Activated CD4-positive, alpha-beta T cell treated with anti-CD3 and anti-CD28 coated beads for 48 hours (primary cell): ENCODE measurements at regions not wholly inside any gene's neighbourhood (a gene's known extent, or its start where the extent isn't known, plus 50 kb on each side); places are given as distances from the start of the nearest gene placed in this dataset.
"Not testable (repeated sequence)": the region's sequence is repeated elsewhere in the genome, so short reads cannot be mapped to it uniquely, and the experiment has no call there.

Source experiments
- DNase-seq: peaks from one replicate; pipeline ENCODE4 v3.0.0-alpha.2; 2020

DNA sequence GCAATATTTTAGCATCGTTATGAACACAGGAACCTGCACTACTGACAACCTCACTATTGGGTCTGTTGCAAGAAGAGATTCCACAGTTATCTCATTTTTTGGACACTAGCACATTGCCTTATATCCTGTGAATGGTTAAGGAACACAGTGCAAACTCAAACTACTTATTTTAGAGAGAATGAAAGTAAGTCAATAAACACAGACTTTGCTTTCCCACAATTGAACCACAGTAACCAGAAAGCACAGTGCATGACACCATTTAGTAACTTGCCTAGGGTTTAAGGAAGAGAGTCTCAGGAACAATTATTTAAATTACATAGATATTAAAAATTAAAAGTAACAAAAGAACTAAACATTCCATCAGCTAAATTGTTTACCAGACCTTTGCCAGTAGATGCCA, 468.8 kb downstream of the ZWINT start:
- no peak for DNase-seq

DNA sequence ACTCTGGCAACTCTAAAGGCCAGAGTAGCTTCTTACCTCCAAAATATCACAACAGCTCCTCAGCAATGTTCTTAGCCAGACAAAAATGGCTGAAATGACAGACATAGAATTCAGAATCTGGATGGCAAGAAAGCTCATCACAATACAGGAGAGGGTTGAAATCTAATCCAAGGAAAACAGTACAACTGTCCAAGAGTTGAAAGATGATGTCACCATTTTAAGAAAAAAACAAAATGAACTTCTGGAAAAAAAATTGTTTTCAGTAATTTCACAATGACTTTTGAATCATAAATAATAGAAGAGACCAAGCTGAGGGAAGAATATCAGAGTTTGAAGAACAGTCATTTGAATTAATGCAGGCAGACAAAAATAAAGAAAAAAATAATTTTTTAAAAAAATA, 479.5 kb downstream of the ZWINT start:
- no peak for DNase-seq

DNA sequence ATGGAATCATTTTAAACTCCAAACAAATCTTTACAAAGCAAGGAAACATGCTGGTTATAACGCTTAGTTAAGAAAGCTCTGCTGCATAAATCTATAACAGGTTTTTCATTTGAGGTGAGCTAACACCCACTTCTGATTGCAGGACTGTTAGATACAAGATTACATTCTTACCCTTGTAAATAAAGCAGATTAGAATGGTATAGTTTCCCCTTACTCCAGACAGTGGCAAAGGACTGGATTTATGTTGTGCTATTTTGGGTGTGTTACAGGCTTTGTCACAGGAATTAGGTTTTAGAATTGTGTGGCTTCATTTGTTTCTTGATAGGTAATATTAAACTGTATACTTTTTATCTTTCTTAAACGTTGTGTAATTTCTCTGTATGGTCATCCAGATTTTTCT, 487.6 kb downstream of the ZWINT start:
- no peak for DNase-seq

DNA sequence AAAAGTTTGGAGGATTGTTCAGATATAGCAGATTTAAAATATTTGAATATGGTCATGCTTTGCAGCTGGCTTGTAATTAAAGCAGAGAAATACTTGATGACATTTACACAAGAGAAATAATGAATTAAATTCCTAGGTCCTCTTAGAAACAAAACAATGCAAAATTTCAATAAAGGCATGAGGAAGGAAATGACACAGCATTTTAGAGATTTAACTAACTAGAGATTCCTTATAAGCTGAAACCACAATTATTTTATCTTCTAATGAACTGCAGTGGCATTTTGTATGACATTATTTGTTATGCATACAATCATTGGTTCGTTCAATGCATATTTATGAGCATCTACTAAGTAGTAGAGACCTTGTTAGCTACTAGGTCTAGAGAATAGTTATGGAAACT, 490.9 kb downstream of the ZWINT start:
- DNase-seq, result no peak

DNA sequence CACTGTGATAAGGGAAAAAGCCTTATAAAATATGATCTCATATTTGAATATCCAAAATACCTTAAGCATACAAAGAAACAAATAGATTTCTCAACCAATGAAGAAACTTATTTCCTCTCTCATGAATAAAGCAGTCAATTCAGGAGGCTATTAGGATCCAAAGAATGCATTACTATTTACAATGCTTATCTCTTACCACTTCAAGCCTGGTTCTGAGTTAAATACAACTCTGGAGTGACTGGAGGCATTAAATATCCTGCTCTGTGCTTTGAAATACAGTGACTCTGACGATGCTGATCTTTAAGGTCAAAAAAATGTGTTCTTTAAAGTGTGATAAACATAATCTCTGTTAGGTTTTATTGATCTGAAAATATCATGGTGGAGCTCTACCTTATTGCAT, 493.2 kb downstream of the ZWINT start:
- no peak for DNase-seq

DNA sequence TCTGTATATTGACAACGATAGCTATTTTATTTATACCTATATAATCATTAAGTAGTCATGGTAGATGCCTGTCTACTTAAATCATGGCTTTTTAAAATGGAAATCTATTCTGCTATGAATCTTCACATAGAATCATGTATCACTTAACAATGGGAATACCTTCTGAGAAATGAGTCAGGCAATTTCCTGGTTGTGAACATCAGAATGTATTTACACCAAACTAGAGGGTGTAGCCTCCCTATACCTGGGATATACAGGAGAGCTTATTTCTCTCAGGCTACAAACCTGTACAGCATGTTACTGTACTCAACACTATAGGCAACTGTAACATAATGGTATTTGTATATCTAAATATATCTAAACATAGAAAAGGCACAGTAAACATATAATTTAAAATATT, 502.3 kb downstream of the ZWINT start:
- no peak for DNase-seq

DNA sequence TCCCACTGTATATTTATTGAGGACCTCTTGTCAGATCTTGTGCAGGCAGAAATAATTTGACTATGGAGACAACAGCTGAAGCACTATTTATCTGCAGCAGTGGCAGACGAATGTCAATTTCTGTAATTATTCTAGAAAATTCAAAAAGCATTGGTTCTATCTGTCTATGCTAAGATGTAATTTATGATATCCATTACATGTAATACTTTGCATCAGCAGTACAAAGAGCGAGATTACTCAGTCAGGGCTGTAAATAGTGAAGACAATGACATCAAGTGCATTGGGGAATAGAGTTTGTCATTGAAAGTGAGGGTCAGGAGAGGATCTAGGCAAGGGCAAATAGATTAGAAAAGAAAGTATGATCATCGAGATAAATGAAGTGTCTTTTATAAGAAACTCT, 508.2 kb downstream of the ZWINT start:
- DNase-seq, result no peak

DNA sequence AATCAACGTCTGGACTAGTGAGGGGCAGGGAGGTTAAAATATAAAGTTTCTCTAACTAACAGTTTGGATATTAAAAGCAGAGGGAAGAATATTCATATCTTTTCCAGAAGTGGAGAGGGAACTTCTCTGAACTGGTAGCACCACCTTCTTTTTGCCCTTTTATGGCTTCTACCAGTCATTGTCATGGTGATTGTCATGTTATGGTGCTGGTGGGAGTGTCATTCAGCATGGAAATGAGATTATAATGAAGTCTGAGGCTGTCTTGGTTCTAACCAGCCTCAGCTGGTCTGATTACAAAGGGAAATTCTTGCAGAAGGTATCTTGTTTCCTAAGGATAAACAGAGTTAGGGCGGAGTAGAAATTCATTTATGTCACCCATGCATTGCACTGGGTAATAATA, 523.8 kb downstream of the ZWINT start:
- DNase-seq, result no peak

DNA sequence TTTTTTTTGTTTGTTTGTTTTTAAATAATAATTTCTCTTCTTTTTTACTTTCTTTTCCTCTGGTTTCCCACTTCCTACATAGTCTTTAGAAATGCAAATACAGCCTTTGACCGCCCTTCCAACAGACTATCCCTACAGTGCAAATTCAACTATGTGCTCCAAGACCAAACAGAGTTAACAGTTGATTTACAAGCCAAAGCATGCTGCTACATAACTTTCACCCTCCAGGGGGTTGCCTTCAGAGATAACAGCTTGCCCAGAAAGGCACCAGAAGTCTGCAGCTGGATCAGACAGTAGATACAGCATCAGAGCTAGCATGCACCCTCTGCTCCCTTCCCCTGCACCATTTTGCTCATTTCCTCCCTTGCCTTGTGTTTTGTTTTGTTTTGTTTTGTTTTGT, 539.0 kb downstream of the ZWINT start:
- no peak for DNase-seq

DNA sequence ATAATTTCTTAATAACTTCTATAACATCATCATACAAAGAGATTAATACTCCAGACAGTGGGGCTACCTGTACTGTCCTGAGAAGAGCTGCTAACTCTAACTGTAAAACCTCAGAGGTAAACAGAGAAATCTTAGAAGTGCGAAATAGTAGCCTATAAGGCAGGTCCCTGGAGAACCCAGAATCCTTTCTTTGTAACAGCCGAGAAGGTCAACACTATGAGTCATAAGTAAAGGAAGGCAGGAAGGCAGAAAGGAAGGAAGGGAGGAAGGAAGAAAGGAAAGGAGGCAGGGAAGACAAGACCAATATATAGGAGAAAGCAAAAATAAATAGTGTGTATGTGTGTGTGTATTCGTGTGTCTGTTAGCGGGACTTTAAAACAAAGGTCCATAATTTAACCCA, 540.6 kb downstream of the ZWINT start:
- DNase-seq, result no peak

DNA sequence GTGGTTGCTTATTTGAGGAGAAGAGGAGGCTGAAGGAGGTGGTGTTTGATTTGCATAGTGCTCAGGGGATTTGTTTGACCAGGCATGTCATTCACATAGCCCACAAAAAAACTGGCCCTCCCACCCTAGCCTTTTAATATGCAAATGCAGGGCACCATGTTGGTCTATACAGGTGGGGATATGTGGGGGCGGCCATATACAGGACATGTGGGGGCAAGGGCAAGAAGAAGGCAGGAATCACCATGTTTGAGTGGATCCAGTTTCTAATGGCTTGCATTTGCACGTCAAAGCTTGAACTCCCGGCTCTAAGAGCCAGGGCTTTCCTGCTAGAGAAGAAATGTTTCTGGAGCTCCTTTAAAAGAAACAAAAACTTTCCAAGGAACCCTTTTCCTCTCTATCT, 541.0 kb downstream of the ZWINT start:
- no peak for DNase-seq

DNA sequence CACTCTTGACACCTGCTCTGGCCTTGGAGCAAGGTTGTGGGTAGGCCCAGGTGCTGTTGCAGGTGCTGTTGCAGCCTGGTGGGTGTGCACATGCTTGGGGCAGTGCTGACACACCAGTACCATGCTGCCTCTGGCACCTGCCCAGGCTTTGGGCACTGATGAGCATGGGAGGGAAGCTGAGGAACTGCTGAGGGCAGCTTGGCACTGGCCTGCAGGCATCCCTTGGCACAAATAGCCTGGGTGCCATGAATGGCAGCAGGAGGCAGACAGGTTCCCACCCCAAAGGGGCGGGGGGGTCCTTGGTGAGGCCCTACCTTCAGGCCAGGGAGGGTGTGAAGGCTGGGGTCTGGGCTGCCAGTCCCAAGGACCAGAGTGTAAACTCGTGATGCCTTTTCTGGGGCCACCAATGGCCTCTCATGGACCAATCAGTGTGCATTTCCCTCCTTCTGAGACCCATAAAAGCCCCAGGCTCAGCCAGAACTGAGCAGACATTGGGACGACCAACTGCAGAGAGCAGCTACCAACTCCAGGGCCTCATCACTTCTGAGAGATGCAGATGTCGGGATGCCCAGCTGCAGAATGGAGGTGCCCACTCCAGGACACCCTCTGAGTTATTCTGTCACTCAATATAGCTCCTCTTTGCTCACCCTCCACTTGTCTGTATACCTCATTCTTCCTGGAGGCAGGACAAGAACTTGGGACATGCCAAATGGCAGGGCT, 547.4 kb downstream of the ZWINT start:
- no peak for DNase-seq

DNA sequence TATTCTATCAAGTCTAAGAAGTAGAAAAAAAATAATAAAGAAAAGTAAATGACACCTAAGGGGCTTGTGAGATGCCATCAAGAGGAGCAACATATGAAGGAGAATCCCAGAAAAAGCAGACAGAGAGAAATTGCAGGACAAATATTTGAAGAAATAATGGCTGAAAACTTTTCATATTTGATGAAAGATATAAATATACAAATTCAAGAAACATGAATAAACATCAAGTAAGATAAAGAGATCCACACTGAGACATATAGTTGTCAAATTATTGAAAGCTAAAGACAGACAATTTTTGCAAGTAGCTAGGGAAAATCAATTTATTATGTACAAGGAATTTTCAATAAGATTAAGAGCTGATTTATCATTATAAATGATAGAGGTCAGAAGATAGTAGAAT, 558.0 kb downstream of the ZWINT start:
- no peak for DNase-seq

DNA sequence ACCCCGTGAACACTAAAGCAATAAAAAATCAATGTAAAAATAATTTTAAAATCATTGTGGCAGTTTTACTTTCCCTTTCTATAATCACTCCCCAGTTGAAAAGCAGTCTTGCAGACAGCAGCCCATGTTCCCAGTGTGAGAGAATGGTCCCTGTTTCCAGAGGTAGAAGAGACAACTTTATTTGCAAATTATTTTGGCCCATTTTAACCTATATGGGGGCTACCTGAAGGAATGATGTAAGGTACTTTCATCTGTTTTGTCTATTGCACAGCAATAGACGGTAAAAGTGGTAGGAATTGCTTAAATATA, 559.8 kb downstream of the ZWINT start:
- no peak for DNase-seq

DNA sequence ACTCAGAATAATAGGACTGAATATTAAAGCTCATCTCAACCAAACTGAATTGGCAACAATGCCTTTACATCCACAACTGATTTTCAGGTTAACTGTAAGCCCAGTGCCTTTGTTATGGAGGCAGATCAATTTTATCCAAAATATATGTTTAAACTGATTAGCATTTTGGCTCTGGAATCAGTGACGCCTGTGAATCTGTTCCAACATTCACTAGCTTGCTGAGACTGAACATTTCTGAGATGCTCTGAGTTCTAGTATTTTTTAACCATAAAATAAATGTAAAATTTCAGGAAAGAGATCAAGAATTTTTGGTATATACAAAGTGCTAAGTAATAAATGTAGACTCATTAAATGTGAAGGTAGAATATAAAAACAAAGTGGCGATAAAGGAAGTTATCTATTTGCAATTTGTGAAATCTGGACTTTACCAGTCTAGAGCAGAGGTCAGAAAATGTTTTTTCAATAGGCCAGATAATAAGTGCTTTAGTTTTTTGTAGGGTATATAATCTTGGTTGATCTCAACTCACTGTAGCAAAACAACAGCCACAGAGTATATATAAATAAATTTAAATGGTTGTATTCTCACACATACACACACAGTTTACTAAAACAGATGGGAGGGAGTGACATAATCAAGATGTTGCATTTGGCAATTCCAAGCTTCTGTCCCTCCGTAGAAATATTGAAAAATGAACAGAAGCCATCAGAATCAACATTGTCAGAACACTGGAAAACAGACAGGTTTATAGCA, 560.3 kb downstream of the ZWINT start:
- DNase-seq, result no peak

DNA sequence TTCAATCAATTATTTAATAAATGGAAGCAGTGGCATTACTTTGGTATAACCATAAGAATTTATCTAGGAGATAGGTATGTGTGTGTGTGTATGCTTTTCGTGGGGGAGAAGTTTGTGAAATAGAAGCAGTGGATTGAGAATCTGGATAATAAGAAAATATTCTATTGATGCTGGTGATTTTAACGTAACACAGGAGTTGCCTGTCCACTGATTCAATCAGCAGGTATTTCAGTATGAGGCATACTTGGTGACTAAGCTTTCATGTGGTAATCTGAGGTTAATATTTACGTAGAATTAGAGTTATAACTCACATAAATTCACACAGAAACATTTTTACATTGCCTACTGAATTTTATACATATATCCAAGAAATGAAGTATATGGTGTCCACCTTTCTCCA, 568.0 kb downstream of the ZWINT start:
- no peak for DNase-seq

DNA sequence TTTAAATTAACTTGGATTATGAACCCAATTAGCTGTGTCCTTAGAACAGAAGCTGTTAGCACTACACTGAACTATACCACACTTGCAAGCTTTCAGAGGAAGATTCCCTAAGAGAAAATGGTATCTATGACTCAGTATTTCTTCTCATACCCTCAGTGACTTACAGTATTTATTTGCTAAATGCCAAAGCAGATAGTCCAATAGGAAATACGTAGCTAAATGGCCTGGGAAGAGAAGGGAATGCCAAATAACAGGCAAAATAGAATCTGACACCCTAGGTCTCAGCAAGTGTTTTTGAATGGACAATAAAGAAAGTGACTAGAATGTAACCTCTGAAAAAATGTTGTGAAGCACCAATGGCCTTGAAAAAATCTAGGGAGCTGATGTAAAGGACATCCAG, 570.8 kb downstream of the ZWINT start:
- DNase-seq, result not testable (repeated sequence)

DNA sequence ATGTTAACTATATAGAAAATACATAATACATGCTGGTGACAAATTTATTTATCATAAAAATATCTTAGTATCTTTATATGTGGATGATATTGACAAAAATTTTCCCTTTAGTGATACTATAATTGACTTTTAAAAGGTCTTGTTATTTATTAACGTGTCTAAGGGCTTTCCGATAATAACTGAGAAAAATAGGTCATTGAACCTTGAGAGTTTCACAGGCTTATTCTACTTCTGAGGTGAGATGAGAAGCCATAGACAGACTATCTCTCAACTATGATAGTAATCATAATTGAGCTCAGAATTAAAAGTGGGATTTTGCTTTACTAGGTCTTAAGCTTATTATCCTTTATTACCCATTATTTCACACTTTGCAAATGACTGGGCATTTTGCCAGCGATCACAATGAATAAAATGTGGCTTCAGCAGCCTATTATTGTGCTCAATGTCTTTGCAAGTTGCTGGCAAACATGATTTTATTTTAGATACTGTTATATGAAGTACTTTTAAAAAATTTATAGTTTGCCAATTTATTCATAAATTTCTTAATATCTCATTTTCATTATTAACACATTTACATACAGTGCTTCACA, 574.5 kb downstream of the ZWINT start:
- DNase-seq, result no peak

DNA sequence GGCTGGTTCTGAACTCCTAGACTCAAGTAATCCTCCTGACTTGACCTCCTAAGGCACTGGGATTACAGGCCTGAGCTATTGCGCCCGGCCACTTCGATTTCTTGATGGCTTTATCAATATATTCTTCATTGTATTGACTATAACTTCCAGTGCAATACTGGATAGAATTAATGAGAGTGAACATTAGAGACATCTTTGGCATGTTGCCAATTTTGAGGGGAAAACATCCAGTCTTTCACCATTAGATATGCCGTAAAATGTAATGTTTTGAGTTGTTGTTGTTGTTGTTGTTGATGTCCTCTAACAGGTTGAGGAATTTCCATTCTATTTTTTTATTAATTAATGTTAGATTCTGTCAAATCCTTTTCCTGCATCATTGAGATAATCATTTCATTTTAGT, 578.9 kb downstream of the ZWINT start:
- DNase-seq, result no peak

DNA sequence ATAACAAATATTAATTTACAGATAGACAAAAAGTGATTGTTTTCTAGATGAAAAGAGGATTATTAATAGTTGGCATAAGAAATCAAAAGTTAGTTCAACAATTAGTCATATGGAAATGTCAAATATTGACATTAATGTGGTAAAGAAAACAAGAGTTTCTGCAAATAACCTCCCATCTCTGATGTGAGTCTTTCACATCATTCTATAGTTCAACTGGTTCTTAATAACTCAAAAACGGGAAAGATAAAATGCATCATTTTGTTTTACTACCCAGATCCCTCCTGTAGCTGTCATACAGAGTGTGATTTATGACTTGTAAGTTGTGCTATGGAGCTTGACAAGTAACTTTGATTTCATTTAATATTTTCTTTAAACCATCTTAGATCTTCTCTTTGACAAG, 594.8 kb downstream of the ZWINT start:
- DNase-seq, result no peak

DNA sequence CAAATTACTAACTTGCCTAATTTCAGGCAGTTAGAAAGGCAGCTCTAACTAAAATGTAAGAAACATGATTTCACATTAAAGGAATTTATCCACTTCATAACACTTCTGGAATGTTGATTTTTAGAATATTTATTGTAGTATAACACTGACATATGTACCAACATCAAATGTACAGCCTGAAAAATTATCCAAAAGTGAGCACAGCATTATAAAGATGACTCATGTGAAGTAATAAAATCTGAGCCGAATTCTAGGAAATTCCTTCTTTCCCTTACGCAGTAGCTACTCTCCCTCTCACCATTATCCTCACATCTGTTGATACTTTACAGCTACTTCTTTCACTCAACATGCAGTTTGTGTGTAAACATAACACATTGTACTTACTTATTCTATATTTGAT, 610.6 kb downstream of the ZWINT start:
- DNase-seq, result no peak

DNA sequence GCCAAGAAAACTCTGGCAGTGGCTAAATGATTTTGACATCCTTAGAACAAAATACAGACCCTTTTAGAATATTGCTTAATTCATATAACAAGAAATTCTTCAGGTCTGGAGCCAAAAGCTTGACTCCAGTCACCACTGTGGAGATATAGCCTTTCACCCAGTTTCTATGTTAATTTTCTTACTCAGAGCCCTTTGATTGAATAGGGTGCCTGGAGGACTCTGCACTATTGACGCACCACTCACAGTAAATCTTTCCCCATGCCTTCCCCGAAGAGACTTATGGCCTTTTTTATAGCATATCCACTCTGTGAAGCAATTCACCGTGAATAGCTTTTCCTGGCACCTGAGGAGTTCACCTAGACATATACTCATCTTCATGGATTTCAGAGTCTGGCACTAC, 613.8 kb downstream of the ZWINT start:
- DNase-seq, result no peak

DNA sequence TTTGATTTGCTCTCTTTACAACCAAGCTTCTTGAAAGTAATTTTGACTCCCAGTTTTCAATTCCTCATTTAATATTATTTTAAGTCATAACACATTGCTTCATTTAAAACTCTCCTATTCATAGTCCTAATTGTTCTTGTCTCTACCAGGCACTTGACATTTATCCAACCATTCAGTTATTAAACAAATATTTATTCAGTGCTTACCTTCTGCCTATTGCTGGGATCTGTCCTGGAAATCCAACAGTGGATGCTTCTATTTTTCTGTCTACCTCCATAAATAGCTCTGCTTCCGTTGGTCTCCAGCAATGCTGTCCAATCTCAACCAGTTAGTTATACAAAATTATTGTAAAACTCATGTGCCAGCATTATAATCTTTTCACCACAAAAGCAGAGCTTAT, 615.1 kb downstream of the ZWINT start:
- no peak for DNase-seq

DNA sequence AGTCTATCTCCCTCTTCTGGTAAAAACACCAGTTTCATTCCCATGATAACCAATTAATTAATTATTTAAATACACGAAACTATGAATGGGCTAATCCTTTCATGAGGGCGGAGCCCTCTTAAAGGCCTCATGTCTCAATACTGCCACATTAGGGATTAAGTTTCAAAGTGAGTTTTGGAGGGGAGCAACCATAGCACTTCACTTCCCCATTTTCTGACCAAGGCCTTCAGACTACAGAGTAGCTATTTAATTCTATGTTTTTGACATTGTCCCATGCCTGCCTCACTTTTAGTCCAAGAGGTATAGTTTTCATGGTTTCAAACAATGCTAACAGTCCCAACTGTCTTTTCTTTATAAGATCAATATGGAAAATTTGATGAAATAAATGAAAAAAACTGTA, 618.6 kb downstream of the ZWINT start:
- DNase-seq, result no peak

DNA sequence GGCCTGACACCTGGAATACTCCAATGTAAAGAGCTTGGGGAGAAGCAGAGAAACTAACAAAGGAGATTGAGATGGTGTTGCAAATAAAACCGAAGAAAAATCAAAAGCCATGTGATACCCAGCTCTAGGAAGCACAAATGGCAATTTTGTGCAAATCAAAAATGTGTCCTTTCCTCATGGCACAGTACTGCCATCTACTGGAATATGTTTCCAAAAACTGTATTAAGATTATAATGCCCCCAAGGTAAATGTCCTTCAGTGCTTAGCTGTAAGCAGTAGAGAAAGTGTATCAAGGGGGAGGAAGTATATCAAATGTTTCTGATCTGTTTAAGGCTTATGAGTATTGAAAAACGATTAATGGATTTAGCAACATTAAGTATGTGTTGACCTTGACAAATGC, 620.3 kb downstream of the ZWINT start:
- not testable (repeated sequence) for DNase-seq
